Caco-2 (cell line): ENCODE measurements at regions not wholly inside any gene's neighbourhood (a gene's known extent, or its start where the extent isn't known, plus 50 kb on each side); places are given as distances from the start of the nearest gene placed in this dataset.

ENCODE experiments used
- BruUV-seq: library from RNA; stranded (reverse); fragments of 400-500 nt; replicated peaks from 2 replicates; lab custom pipeline; 2021; lab: Mats Ljungman, UMichigan
- CTCF ChIA-PET: fragments of 300-600 bp; sonication (Branson Sonifier 250); formaldehyde crosslinking; loops from one replicate; lab custom pipeline; 2022; ENCODE audit warnings: antibody characterized with exemption; lab: Charles Lee
- POLR2A ChIA-PET: fragments of 300-600 bp; sonication (Branson Sonifier 250); formaldehyde crosslinking; loops from one replicate; lab custom pipeline; 2022; ENCODE audit warnings: antibody characterized with exemption; lab: Charles Lee
- DNase-seq, 2 experiments: peaks; one replicate each; pipeline versions ENCODE4 v3.0.0 to v3.0.0-alpha.2; 2020 to 2022
- H3K27me3 ChIP-seq: replicated peaks from 2 replicates; pipeline ENCODE4 v1.6.0; 2011; ENCODE audit warnings: low read length; ENCODE audit not compliant: control insufficient read depth, insufficient read depth
- H3K36me3 ChIP-seq: 2 replicates; pipeline ENCODE4 v1.5.1; 2011; ENCODE audit warnings: low read length; ENCODE audit not compliant: control insufficient read depth, insufficient read depth
- H3K4me1 ChIP-seq: fragments of 250-450 bp; sonication (Bioruptor Pico); 2 replicates; pipeline ENCODE4 v1.5.1; 2020; ENCODE audit warnings: mild to moderate bottlenecking
- H3K4me3 ChIP-seq: 2 replicates; pipeline ENCODE4 v1.5.1; 2011; ENCODE audit warnings: low read depth, mild to moderate bottlenecking, control low read depth, low read length
- H3K9me3 ChIP-seq: fragments of 250-450 bp; sonication (Bioruptor Pico); 2 replicates; pipeline ENCODE4 v1.5.1; 2020; ENCODE audit warnings: mild to moderate bottlenecking, moderate library complexity
- H3K27ac Mint-ChIP-seq: one replicate; pipeline ENCODE4 v1.8.0; 2022; ENCODE audit warnings: mixed read lengths; ENCODE audit not compliant: unreplicated experiment
- H3K27me3 Mint-ChIP-seq: one replicate; pipeline ENCODE4 v1.8.0; 2022; ENCODE audit warnings: mixed read lengths; ENCODE audit not compliant: insufficient read depth, unreplicated experiment
- H3K36me3 Mint-ChIP-seq: one replicate; pipeline ENCODE4 v1.8.0; 2022; ENCODE audit warnings: mild to moderate bottlenecking, mixed read lengths; ENCODE audit not compliant: insufficient read depth, unreplicated experiment
- H3K4me1 Mint-ChIP-seq: one replicate; pipeline ENCODE4 v1.8.0; 2022; ENCODE audit warnings: low read depth, mixed read lengths; ENCODE audit not compliant: unreplicated experiment
- H3K4me3 Mint-ChIP-seq: one replicate; pipeline ENCODE4 v1.8.0; 2022; ENCODE audit warnings: mild to moderate bottlenecking, moderate library complexity, mixed read lengths; ENCODE audit not compliant: unreplicated experiment
- H3K9me3 Mint-ChIP-seq: one replicate; pipeline ENCODE4 v1.8.0; 2022; ENCODE audit warnings: mixed read lengths; ENCODE audit not compliant: unreplicated experiment
- CTCF ChIP-seq, 2 experiments: fragments of 200-600 bp in 1 of 2; IDR thresholded peaks; 1 replicate in 1 of 2; 2 replicates in 1 of 2; pipeline versions ENCODE4 v1.5.1 to v1.8.0; 2011 to 2022; ENCODE audit warnings: antibody characterized with exemption in 1 of 2, control low read depth in 1 of 2, inconsistent platforms in 1 of 2, low read depth in 1 of 2, low read length in 1 of 2, mild to moderate bottlenecking in 1 of 2, moderate library complexity in 1 of 2; ENCODE audit not compliant: insufficient read depth in 1 of 2, severe bottlenecking in 1 of 2, unreplicated experiment in 1 of 2
- intact Hi-C: fragments of 100-400 bp; cut with micrococcal nuclease; formaldehyde crosslinking; loops from one replicate; pipeline ENCODE4 v1.10.0; 2022; ENCODE audit not compliant: unreplicated experiment

DNA sequence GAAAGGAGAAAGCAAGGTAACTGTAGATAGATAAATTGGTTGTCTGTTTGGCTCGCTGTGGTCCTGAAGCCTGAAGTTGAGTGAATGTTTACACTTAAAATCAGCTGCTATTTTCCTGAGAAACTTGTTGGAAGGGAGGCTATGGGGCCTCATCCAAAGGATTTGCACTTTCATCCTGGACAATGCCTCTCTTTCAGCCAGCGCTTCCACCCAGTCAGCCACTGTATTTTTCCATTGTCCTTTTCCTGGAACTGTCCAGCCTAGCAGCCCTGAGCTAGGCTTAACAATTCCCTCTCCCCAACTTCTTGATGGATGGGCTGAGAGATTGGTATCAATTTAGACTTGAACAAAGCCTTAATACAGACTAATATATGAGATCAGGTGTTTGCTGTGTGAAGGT, 429.2 kb downstream of the DMAC1 start:
- intact Hi-C loops: no loop called here
- no peak for TF ChIP-seq CTCF (IDR thresholded peaks at IDR 0.05; ENCODE audit: insufficient read depth in 1 of 2, low read depth in 1 of 2, low read length in 1 of 2, severe bottlenecking in 1 of 2, unreplicated experiment in 1 of 2)
- H3K9me3 ChIP-seq: no peaks in the 10 kb centered on the region
- ChIA-PET CTCF (no interaction called here), POLR2A (no interaction called here)
- Mint-ChIP-seq H3K9me3 (no peaks in the 10 kb centered on the region), H3K4me3 (no peak overlapping the region), H3K4me1 (no peaks in the 10 kb centered on the region), H3K36me3 (no peaks in the 10 kb centered on the region), H3K27ac (no peak overlapping the region), H3K27me3 (peaks cover 7% of the 10 kb centered on the region)
- no peaks in the 10 kb centered on the region for H3K36me3 ChIP-seq
- no peaks in the 10 kb centered on the region for H3K4me1 ChIP-seq
- DNase-seq: no peak
- no TSS peak for BruUV-seq
- no peaks in the 10 kb centered on the region for H3K27me3 ChIP-seq
- H3K4me3 ChIP-seq: no peak overlapping the region

DNA sequence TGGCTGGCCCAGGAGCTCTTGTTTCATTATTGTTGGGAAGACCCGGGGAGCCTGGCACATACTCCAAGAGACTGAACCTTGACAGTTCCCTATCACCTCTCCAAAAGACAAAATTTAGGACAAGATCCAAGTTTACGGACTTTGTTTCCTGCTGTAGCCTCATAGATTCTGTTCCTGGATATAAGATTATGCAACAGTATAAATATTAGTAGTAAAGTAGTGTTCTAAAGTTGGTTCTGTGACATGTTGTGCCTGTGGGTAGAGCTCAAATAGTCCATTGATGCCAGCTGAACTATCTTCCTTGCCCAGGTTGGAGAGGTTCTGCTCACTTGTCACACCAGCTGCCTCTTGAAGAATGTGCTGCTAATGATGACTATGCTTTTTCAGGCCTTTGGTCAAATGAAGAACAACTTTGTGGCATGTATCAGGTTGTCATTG, 430.2 kb downstream of the DMAC1 start:
- Mint-ChIP-seq H3K9me3 (no peaks in the 10 kb centered on the region), H3K36me3 (no peaks in the 10 kb centered on the region), H3K4me3 (no peak overlapping the region), H3K27me3 (peaks cover 7% of the 10 kb centered on the region), H3K4me1 (no peaks in the 10 kb centered on the region), H3K27ac (no peak overlapping the region)
- intact Hi-C loops: no loop called here
- ChIA-PET POLR2A (no interaction called here), CTCF (no interaction called here)
- no peak for DNase-seq
- no peak overlapping the region for H3K4me3 ChIP-seq
- no peak for TF ChIP-seq CTCF (IDR thresholded peaks at IDR 0.05; ENCODE audit: insufficient read depth in 1 of 2, low read depth in 1 of 2, low read length in 1 of 2, severe bottlenecking in 1 of 2, unreplicated experiment in 1 of 2)
- BruUV-seq: no TSS peak
- no peaks in the 10 kb centered on the region for H3K27me3 ChIP-seq
- no peaks in the 10 kb centered on the region for H3K36me3 ChIP-seq
- H3K9me3 ChIP-seq: no peaks in the 10 kb centered on the region
- no peaks in the 10 kb centered on the region for H3K4me1 ChIP-seq

- H3K27ac Mint-ChIP-seq: no peak overlapping the region
- H3K9me3 ChIP-seq: no peaks in the 10 kb centered on the region
- TF ChIP-seq CTCF (IDR thresholded peaks at IDR 0.05; ENCODE audit: insufficient read depth in 1 of 2, low read depth in 1 of 2, low read length in 1 of 2, severe bottlenecking in 1 of 2, unreplicated experiment in 1 of 2): no peak
- H3K4me3 ChIP-seq: no peak overlapping the region
- no peaks in the 10 kb centered on the region for H3K4me1 ChIP-seq
- POLR2A ChIA-PET: no interaction called here
- CTCF ChIA-PET: no interaction called here
- H3K9me3 Mint-ChIP-seq: no peaks in the 10 kb centered on the region
- H3K4me1 Mint-ChIP-seq: no peaks in the 10 kb centered on the region
- no TSS peak for BruUV-seq
- H3K36me3 Mint-ChIP-seq: no peaks in the 10 kb centered on the region
- H3K27me3 Mint-ChIP-seq: peaks cover 7% of the 10 kb centered on the region
- H3K36me3 ChIP-seq: no peaks in the 10 kb centered on the region
- no peak for DNase-seq
- intact Hi-C loops: no loop called here
- no peak overlapping the region for H3K4me3 Mint-ChIP-seq
- H3K27me3 ChIP-seq: no peaks in the 10 kb centered on the region
Observed at GRCh38 chr9:7368410-7369292, 430.9 kb downstream of the DMAC1 start.
